ENCODE measurements at regions not wholly inside any gene's neighbourhood (a gene's known extent, or its start where the extent isn't known, plus 50 kb on each side); places are given as distances from the start of the nearest gene placed in this dataset.
"Not testable (repeated sequence)": the region's sequence is repeated elsewhere in the genome, so short reads cannot be mapped to it uniquely, and the experiment has no call there.

DNA sequence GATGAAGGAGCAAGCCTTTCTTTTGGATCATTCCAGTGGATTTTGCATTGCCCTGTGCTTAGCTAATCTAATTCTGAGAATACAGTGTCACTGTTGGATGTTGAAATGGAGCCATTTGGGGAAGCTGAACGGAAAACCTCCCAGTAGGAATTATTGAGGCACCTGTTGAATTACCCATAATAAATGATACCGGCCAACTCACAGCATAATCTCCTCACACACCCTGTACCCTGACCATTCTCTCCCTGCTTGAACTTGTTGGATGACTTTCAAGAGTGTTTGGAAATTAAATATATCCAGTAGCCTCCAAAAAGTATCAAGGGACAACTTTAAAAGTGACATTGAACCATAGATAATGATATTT, 171.4 kb upstream of the HES1 start:
- H3K4me3 Mint-ChIP-seq = peak overlapping the region; percentile 19
- ATAC-seq (no peak), DNase-seq (no peak)
- H3K36me3 Mint-ChIP-seq (ENCODE audit: low read depth) = no peaks in the 10 kb centered on the region
- no peak overlapping the region for H3K27ac Mint-ChIP-seq
- H3K27me3 Mint-ChIP-seq = peaks cover 82% of the 10 kb centered on the region
- no peaks in the 10 kb centered on the region for H3K9me3 ChIP-seq (ENCODE audit: control insufficient read depth, low read length, poor library complexity, severe bottlenecking)
- H3K4me1 Mint-ChIP-seq = peaks cover 4% of the 10 kb centered on the region

DNA sequence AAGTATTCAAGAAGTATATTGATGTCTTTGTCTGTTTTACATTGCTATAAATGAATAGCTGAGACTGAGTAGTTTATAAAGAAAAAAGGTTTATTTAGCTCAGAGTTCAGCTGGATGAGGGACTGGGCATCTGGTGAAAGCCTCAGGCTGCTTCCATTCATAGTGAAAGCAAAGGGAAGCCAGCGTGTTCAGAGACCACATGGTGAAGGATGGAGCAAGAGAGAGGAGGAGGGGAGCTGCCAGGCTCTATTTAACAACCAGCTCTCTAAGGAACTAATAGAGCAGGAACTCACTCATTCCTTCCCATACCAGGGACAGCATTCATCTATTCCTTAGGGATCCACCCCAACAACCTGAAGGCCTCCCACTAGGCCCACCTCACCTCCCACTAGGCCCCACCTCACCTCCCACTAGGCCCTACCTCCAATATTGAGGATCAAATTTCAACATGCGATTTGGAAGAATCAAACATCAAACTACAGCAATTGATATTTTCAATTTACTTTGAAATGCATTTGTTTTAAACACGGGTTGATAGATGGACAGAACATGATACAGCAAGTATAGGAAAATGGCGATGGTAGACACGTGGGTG, 167.5 kb upstream of the HES1 start:
- H3K36me3 Mint-ChIP-seq (ENCODE audit: low read depth) = no peaks in the 10 kb centered on the region
- DNase-seq (no peak), ATAC-seq (no peak)
- H3K4me3 Mint-ChIP-seq = no peak overlapping the region
- no peaks in the 10 kb centered on the region for H3K9me3 ChIP-seq (ENCODE audit: control insufficient read depth, low read length, poor library complexity, severe bottlenecking)
- H3K27ac Mint-ChIP-seq = no peak overlapping the region
- peaks cover 76% of the 10 kb centered on the region for H3K27me3 Mint-ChIP-seq
- peaks cover 11% of the 10 kb centered on the region for H3K4me1 Mint-ChIP-seq

DNA sequence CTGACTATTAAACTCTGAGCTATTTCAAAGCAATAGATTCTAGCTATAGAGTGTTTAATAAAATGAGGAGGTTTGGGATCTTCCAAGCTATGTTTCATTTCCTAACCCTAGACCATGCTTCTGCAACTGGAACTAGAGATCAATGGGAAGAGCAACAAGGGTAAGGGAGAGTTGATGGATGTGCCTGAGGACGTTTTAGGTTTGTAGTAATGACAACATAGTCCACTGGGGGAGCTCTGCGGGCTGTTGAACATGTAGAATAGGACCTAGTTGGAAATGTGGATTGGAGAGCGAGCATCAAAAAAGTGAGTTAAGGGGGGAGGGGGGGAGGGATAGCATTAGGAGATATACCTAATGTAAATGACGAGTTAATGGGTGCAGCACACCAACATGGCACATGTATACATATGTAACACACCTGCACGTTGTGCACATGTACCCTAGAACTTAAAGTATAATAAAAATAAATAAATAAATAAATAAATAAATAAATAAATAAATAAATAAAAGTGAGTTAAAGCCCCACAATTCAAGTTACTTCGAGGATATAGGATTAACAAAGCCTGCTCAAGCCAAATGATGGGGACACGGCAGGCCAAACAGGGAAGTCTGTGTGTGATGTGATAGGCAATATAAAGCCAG, 165.7 kb upstream of the HES1 start:
- ATAC-seq = peak; percentile 57

DNA sequence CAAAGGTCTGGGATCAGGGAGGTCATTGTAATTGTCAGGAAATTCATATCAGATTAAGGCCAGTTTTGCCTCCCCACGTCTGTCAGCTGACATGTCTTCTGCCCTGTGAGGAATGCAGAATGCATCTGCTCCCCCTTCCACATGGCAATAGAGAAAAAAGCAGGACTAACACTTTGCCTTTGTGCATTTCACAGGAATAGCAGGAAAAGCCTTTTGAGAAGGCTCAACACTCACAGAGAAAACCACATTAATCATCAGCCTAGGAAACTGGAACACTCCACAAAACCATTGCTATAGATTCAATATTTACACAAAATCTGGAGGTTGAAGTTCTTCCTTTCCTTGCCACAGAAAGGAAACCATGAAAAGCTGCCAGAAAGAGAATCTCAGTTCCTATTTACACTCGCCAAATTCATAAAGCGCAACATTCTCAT, 165.2 kb upstream of the HES1 start:
- no peak overlapping the region for H3K27ac Mint-ChIP-seq
- DNase-seq (no peak), ATAC-seq (no peak)
- H3K4me1 Mint-ChIP-seq = peaks cover 9% of the 10 kb centered on the region
- H3K27me3 Mint-ChIP-seq = peaks cover 69% of the 10 kb centered on the region
- H3K36me3 Mint-ChIP-seq (ENCODE audit: low read depth) = no peaks in the 10 kb centered on the region
- H3K4me3 Mint-ChIP-seq = peak overlapping the region; percentile 31
- no peaks in the 10 kb centered on the region for H3K9me3 ChIP-seq (ENCODE audit: control insufficient read depth, low read length, poor library complexity, severe bottlenecking)

More for the DNA sequence above, 165.7 kb upstream of the HES1 start:
- H3K9me3 ChIP-seq (ENCODE audit: control insufficient read depth, low read length, poor library complexity, severe bottlenecking); DNase-seq; H3K4me1 Mint-ChIP-seq; H3K4me3 Mint-ChIP-seq; H3K27ac Mint-ChIP-seq; H3K36me3 Mint-ChIP-seq (ENCODE audit: low read depth): not testable (repeated sequence)
- H3K27me3 Mint-ChIP-seq = peaks cover 73% of the 10 kb centered on the region

DNA sequence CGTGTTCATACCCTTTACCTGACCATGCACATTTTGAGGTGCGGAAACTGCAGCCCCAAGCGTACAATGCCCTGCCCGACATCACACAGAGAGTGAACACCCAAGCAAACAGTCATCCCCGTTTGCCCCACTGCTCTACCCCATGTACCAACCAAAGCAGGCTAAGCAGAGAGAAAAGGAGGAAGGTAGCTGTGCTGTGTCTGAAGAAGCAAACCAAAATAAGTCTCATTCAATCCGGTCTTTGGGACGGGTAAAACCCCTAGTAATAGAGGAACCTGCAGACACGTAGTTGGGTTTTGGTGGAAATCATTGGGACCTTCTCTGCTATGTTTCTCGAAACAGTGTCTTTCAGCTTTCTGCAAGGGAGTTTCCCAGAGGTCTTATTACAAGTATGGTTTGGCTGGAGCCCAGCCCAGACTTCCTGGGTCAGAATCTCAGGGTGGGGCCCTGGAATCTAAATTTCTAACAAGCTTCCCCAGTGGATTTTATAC, 164.6 kb upstream of the HES1 start:
- no peak for DNase-seq
- H3K27me3 Mint-ChIP-seq = peaks cover 65% of the 10 kb centered on the region
- H3K9me3 ChIP-seq (ENCODE audit: control insufficient read depth, low read length, poor library complexity, severe bottlenecking) = no peaks in the 10 kb centered on the region
- H3K4me3 Mint-ChIP-seq = peak overlapping the region; percentile 31
- peak; percentile 71 for ATAC-seq
- H3K36me3 Mint-ChIP-seq (ENCODE audit: low read depth) = no peaks in the 10 kb centered on the region
- H3K27ac Mint-ChIP-seq = peak overlapping the region; percentile 12
- peaks cover 9% of the 10 kb centered on the region for H3K4me1 Mint-ChIP-seq

- H3K9me3 ChIP-seq (ENCODE audit: control insufficient read depth, low read length, poor library complexity, severe bottlenecking) = no peaks in the 10 kb centered on the region
- no peaks in the 10 kb centered on the region for H3K36me3 Mint-ChIP-seq (ENCODE audit: low read depth)
- peaks cover 58% of the 10 kb centered on the region for H3K27me3 Mint-ChIP-seq
- H3K4me3 Mint-ChIP-seq = no peak overlapping the region
- no peak for DNase-seq
- peaks cover 9% of the 10 kb centered on the region for H3K4me1 Mint-ChIP-seq
- ATAC-seq = no peak
- H3K27ac Mint-ChIP-seq = peak overlapping the region; percentile 12
Observed at GRCh38 chr3:193971966-193972365, 164.0 kb upstream of the HES1 start.

DNA sequence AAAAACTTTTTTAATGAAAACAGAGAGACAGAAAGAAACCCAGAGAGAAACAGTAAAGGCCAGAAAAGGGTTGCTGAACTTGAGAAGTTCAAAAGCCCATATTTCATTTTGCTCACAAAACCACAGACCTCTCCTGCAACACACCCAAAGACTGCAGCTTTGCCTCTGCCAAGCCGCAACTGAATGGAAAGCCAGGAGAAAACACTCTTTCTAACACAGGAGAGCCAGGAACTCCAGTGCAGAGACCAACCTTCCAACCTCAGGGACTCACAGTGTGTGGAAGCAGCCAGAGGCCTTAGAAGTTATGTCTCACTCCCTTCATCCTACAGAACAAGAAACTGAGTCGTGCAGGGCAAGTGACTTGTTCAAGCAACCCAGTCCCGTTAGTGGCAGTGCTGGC, 163.1 kb upstream of the HES1 start:
- H3K27me3 Mint-ChIP-seq = peaks cover 57% of the 10 kb centered on the region
- H3K4me3 Mint-ChIP-seq = no peak overlapping the region
- DNase-seq = no peak
- H3K27ac Mint-ChIP-seq = no peak overlapping the region
- no peak for ATAC-seq
- no peaks in the 10 kb centered on the region for H3K36me3 Mint-ChIP-seq (ENCODE audit: low read depth)
- H3K4me1 Mint-ChIP-seq = peaks cover 9% of the 10 kb centered on the region
- H3K9me3 ChIP-seq (ENCODE audit: control insufficient read depth, low read length, poor library complexity, severe bottlenecking) = no peaks in the 10 kb centered on the region

DNA sequence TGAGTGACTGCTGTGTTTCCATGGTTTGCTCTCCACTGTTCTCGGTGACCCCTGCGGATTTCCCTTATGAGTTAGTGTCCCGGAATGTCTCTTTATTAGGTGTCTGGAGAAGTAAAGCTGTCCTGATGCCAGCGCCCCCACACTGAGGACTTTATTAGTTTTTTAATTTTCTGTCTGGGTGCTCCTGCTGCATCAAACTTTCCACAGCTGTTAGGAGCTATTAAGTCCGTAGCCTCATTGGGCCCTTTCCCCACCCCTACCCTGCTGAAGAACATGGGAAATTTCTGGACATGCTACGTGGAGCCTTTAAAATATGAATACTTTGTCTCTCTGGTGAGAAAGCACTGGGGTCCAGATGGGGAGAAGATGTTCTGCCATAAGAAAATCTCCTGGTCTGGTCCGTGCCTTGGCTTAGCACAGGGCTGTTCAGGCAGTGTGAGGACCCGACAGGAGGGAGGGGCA, 161.7 kb upstream of the HES1 start:
- H3K4me3 Mint-ChIP-seq = no peak overlapping the region
- no peaks in the 10 kb centered on the region for H3K36me3 Mint-ChIP-seq (ENCODE audit: low read depth)
- H3K27me3 Mint-ChIP-seq = peaks cover 53% of the 10 kb centered on the region
- peaks cover 9% of the 10 kb centered on the region for H3K4me1 Mint-ChIP-seq
- no peak for DNase-seq
- H3K9me3 ChIP-seq (ENCODE audit: control insufficient read depth, low read length, poor library complexity, severe bottlenecking) = no peaks in the 10 kb centered on the region
- no peak overlapping the region for H3K27ac Mint-ChIP-seq
- no peak for ATAC-seq

GRCh38 chr3:193974671-193975535, 161.0 kb upstream of the HES1 start:
- Mint-ChIP-seq H3K4me3 (no peak overlapping the region), H3K27me3 (peaks cover 53% of the 10 kb centered on the region), H3K4me1 (peaks cover 9% of the 10 kb centered on the region), H3K36me3 (ENCODE audit: low read depth) (no peaks in the 10 kb centered on the region), H3K27ac (no peak overlapping the region)
- no peaks in the 10 kb centered on the region for H3K9me3 ChIP-seq (ENCODE audit: control insufficient read depth, low read length, poor library complexity, severe bottlenecking)
- no peak for ATAC-seq
- no peak for DNase-seq

GRCh38 chr3:193977622-193978021, 158.3 kb upstream of the HES1 start:
- Mint-ChIP-seq H3K27ac (no peak overlapping the region), H3K4me3 (no peak overlapping the region), H3K27me3 (peaks cover 27% of the 10 kb centered on the region), H3K4me1 (no peaks in the 10 kb centered on the region), H3K36me3 (ENCODE audit: low read depth) (no peaks in the 10 kb centered on the region)
- no peak for DNase-seq
- no peaks in the 10 kb centered on the region for H3K9me3 ChIP-seq (ENCODE audit: control insufficient read depth, low read length, poor library complexity, severe bottlenecking)
- ATAC-seq = no peak

DNA sequence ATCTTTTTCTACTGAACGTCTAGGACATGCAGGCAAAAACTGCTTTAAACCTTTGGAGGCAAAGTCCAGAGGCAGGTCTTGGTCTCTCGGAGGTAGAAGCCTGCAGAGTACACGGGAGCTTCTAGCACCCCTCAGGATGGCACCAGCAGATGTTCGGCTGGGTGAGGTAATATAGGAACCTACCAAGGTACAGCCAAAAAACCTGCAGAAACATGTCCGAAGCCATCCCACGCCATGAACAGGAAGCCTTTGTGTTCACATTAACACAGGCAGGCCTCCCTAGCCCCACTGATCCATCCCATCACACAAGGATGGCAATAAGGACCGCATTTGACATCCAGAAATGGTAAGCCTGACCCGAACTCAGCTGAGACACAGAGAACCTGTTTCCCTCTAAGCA, 157.9 kb upstream of the HES1 start:
- Mint-ChIP-seq H3K4me3 (no peak overlapping the region), H3K4me1 (no peaks in the 10 kb centered on the region), H3K36me3 (ENCODE audit: low read depth) (no peaks in the 10 kb centered on the region), H3K27ac (no peak overlapping the region), H3K27me3 (peaks cover 27% of the 10 kb centered on the region)
- no peak for ATAC-seq
- no peaks in the 10 kb centered on the region for H3K9me3 ChIP-seq (ENCODE audit: control insufficient read depth, low read length, poor library complexity, severe bottlenecking)
- DNase-seq = no peak

- no peak for DNase-seq
- ATAC-seq = no peak
- no peaks in the 10 kb centered on the region for H3K36me3 Mint-ChIP-seq (ENCODE audit: low read depth)
- no peak overlapping the region for H3K4me3 Mint-ChIP-seq
- no peaks in the 10 kb centered on the region for H3K4me1 Mint-ChIP-seq
- H3K27me3 Mint-ChIP-seq = peaks cover 24% of the 10 kb centered on the region
- no peaks in the 10 kb centered on the region for H3K9me3 ChIP-seq (ENCODE audit: control insufficient read depth, low read length, poor library complexity, severe bottlenecking)
- no peak overlapping the region for H3K27ac Mint-ChIP-seq
Observed at GRCh38 chr3:193978486-193978885, 157.5 kb upstream of the HES1 start.

DNA sequence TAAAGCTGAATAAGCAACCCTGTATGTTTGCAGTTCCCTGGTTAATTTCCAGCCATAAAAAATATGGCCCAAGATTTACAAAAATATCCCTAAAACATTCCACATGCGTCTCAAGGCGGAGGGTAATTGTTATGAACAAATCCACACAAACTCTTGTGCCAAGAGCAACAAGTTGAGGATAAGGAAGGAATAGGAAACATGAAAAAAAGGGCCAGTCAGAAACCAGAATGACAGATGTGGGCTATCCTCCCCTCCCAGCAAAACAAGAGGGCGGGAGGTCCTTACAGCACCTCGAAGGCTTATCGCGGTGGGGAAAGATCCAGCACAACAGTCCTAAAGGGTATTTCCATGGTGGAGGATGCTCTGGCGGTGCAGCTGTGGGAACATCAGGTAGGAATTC, 155.6 kb upstream of the HES1 start:
- no peaks in the 10 kb centered on the region for H3K36me3 Mint-ChIP-seq (ENCODE audit: low read depth)
- no peak for DNase-seq
- ATAC-seq = no peak
- no peak overlapping the region for H3K27ac Mint-ChIP-seq
- no peak overlapping the region for H3K4me3 Mint-ChIP-seq
- peaks cover 11% of the 10 kb centered on the region for H3K27me3 Mint-ChIP-seq
- H3K9me3 ChIP-seq (ENCODE audit: control insufficient read depth, low read length, poor library complexity, severe bottlenecking) = no peaks in the 10 kb centered on the region
- H3K4me1 Mint-ChIP-seq = no peaks in the 10 kb centered on the region
